Peyer's patch (tissue), 4 donors: ENCODE measurements at regions not wholly inside any gene's neighbourhood (a gene's known extent, or its start where the extent isn't known, plus 50 kb on each side); places are given as distances from the start of the nearest gene placed in this dataset.

ENCODE experiments used
- DNase-seq, 3 donors: peaks; one replicate each; pipeline ENCODE4 v3.0.0-alpha.2; 2017 to 2019
- H3K27ac ChIP-seq, 4 donors: fragments of 200-600 bp; sonication (generic); one replicate each; pipeline ENCODE4 v1.5.1; 2016 to 2019
- H3K27me3 ChIP-seq, 2 donors: fragments of 200-600 bp; sonication (generic); one replicate each; pipeline ENCODE4 v1.5.1; 2019
- H3K36me3 ChIP-seq, 3 donors: fragments of 200-600 bp; sonication (generic); one replicate each; pipeline ENCODE4 v1.5.1; 2016 to 2019
- H3K4me1 ChIP-seq, 4 donors: fragments of 200-600 bp; sonication (generic); one replicate each; pipeline ENCODE4 v1.5.1; 2016 to 2019
- H3K4me3 ChIP-seq, 4 donors: fragments of 200-600 bp; sonication (generic); 1 replicate in 3 of 4; 2 replicates in 1 of 4; pipeline ENCODE4 v1.5.1; 2016 to 2019; ENCODE audit warnings: mild to moderate bottlenecking in 1 of 4
- H3K9me3 ChIP-seq, 4 donors: fragments of 200-600 bp; sonication (generic); one replicate each; pipeline ENCODE4 v1.5.1; 2016 to 2019; ENCODE audit warnings: mild to moderate bottlenecking in 1 of 4
- CTCF ChIP-seq, 6 experiments: fragments of 450-650 bp in 4 of 6; fragments of 200-600 bp in 2 of 6; sonication (generic) in 1 of 6; IDR thresholded peaks; one replicate each; pipeline ENCODE4 v1.5.1; 2017 to 2019; ENCODE audit warnings: antibody characterized with exemption in 6 of 6, mild to moderate bottlenecking in 3 of 6, moderate library complexity in 1 of 6
- POLR2A ChIP-seq, 2 donors: fragments of 450-650 bp; IDR thresholded peaks; one replicate each; pipeline ENCODE4 v1.5.1; 2017; ENCODE audit warnings: antibody characterized with exemption in 2 of 2, mild to moderate bottlenecking in 2 of 2, moderate library complexity in 2 of 2

GRCh38 chr2:235229236-235229635 is 264.6 kb upstream of the AGAP1 start:
- no peaks in the 10 kb centered on the region for H3K4me1 ChIP-seq
- H3K9me3 ChIP-seq = no peaks in the 10 kb centered on the region
- H3K27me3 ChIP-seq = no peaks in the 10 kb centered on the region
- no peaks in the 10 kb centered on the region for H3K36me3 ChIP-seq
- H3K4me3 ChIP-seq = no peak overlapping the region
- no peak for TF ChIP-seq POLR2A (IDR thresholded peaks at IDR 0.05)
- no peak for TF ChIP-seq CTCF (IDR thresholded peaks at IDR 0.05)
- DNase-seq = no peak
- H3K27ac ChIP-seq = no peak overlapping the region

- H3K27ac ChIP-seq = no peak overlapping the region
- no peak for DNase-seq
- no peaks in the 10 kb centered on the region for H3K9me3 ChIP-seq
- no peaks in the 10 kb centered on the region for H3K36me3 ChIP-seq
- TF ChIP-seq CTCF (IDR thresholded peaks at IDR 0.05) = no peak
- H3K27me3 ChIP-seq = no peaks in the 10 kb centered on the region
- no peaks in the 10 kb centered on the region for H3K4me1 ChIP-seq
- no peak overlapping the region for H3K4me3 ChIP-seq
Measured at GRCh38 chr2:235230821-235231601, 262.8 kb upstream of the AGAP1 start.

GRCh38 chr2:235232449-235233433 is 261.1 kb upstream of the AGAP1 start:
- no peaks in the 10 kb centered on the region for H3K9me3 ChIP-seq
- H3K4me1 ChIP-seq = no peaks in the 10 kb centered on the region
- no peaks in the 10 kb centered on the region for H3K36me3 ChIP-seq
- DNase-seq = no peak
- H3K4me3 ChIP-seq = no peak overlapping the region
- no peak for TF ChIP-seq CTCF (IDR thresholded peaks at IDR 0.05)
- TF ChIP-seq POLR2A (IDR thresholded peaks at IDR 0.05) = no peak
- no peaks in the 10 kb centered on the region for H3K27me3 ChIP-seq
- H3K27ac ChIP-seq = no peak overlapping the region

- no peak for TF ChIP-seq POLR2A (IDR thresholded peaks at IDR 0.05)
- TF ChIP-seq CTCF (IDR thresholded peaks at IDR 0.05) = no peak
- H3K4me1 ChIP-seq = no peaks in the 10 kb centered on the region
- H3K27ac ChIP-seq = no peak overlapping the region
- no peaks in the 10 kb centered on the region for H3K36me3 ChIP-seq
- no peak for DNase-seq
- H3K27me3 ChIP-seq = no peaks in the 10 kb centered on the region
- no peaks in the 10 kb centered on the region for H3K9me3 ChIP-seq
- no peak overlapping the region for H3K4me3 ChIP-seq
Measured at GRCh38 chr2:235234736-235235135, 259.1 kb upstream of the AGAP1 start.

- H3K27ac ChIP-seq = no peak overlapping the region
- no peaks in the 10 kb centered on the region for H3K9me3 ChIP-seq
- no peak overlapping the region for H3K4me3 ChIP-seq
Measured at GRCh38 chr2:235235977-235236767, 257.7 kb upstream of the AGAP1 start.

More at GRCh38 chr2:235235977-235236767, 257.7 kb upstream of the AGAP1 start:
- Histone ChIP-seq H3K36me3 (no peaks in the 10 kb centered on the region), H3K27me3 (no peaks in the 10 kb centered on the region), H3K4me1 (no peaks in the 10 kb centered on the region)
- TF ChIP-seq POLR2A (IDR thresholded peaks at IDR 0.05) (no peak), CTCF (IDR thresholded peaks at IDR 0.05) (no peak)
- no peak for DNase-seq
